MCF 10A (cell line): ENCODE measurements at regions not wholly inside any gene's neighbourhood (a gene's known extent, or its start where the extent isn't known, plus 50 kb on each side); places are given as distances from the start of the nearest gene placed in this dataset.

Experiments used
- BruUV-seq: library from RNA; stranded (reverse); fragments of 400-500 nt; replicated peaks from 2 replicates; lab custom pipeline; 2021; lab: Mats Ljungman, UMichigan
- CTCF ChIA-PET: fragments of 300-600 bp; sonication (Branson Sonifier 250); formaldehyde crosslinking; extraction: SDS; loops from one replicate; lab custom pipeline; 2021; ENCODE audit warnings: antibody characterized with exemption, inconsistent platforms; lab: Yijun Ruan, JAX
- POLR2A ChIA-PET: fragments of 300-600, 350-650 bp; sonication (Branson Sonifier 250); formaldehyde crosslinking; extraction: SDS; loops from one replicate; lab custom pipeline; 2020; ENCODE audit warnings: antibody characterized with exemption, inconsistent platforms; lab: Yijun Ruan, JAX
- DNase-seq: peaks from one replicate; pipeline ENCODE4 v3.0.0-alpha.2; 2018; ENCODE audit not compliant: unreplicated experiment
- H3K27ac Mint-ChIP-seq: one replicate; pipeline ENCODE4 v1.8.0; 2022; ENCODE audit warnings: mild to moderate bottlenecking, low read depth, mixed read lengths; ENCODE audit not compliant: unreplicated experiment
- H3K27me3 Mint-ChIP-seq: one replicate; pipeline ENCODE4 v1.8.0; 2022; ENCODE audit warnings: mixed read lengths; ENCODE audit not compliant: insufficient read depth, unreplicated experiment
- H3K36me3 Mint-ChIP-seq: one replicate; pipeline ENCODE4 v1.8.0; 2022; ENCODE audit warnings: mild to moderate bottlenecking, moderate library complexity, mixed read lengths; ENCODE audit not compliant: insufficient read depth, unreplicated experiment
- H3K4me1 Mint-ChIP-seq: one replicate; pipeline ENCODE4 v1.8.0; 2022; ENCODE audit warnings: mixed read lengths; ENCODE audit not compliant: insufficient read depth, unreplicated experiment
- H3K4me3 Mint-ChIP-seq: one replicate; pipeline ENCODE4 v1.8.0; 2022; ENCODE audit warnings: mild to moderate bottlenecking, moderate library complexity, mixed read lengths; ENCODE audit not compliant: unreplicated experiment
- H3K9me3 Mint-ChIP-seq: one replicate; pipeline ENCODE4 v1.8.0; 2022; ENCODE audit warnings: mixed read lengths; ENCODE audit not compliant: unreplicated experiment
- CTCF ChIP-seq: fragments of 200-600 bp; IDR thresholded peaks from one replicate; pipeline ENCODE4 v1.8.0; 2022; ENCODE audit warnings: antibody characterized with exemption, mild to moderate bottlenecking; ENCODE audit not compliant: unreplicated experiment
- intact Hi-C: fragments of 100-400 bp; cut with micrococcal nuclease; formaldehyde crosslinking; loops from 2 replicates; pipeline ENCODE4 v1.14.1; 2022

GRCh38 chr22:47398921-47399790 is 636.7 kb downstream of the TBC1D22A start:
- Mint-ChIP-seq H3K36me3 (no peaks in the 10 kb centered on the region), H3K27me3 (no peaks in the 10 kb centered on the region), H3K4me3 (no peak overlapping the region), H3K27ac (no peak overlapping the region), H3K9me3 (no peaks in the 10 kb centered on the region), H3K4me1 (no peaks in the 10 kb centered on the region)
- intact Hi-C loops, result no loop called here
- no peak for DNase-seq
- no TSS peak for BruUV-seq
- no peak for TF ChIP-seq CTCF
- ChIA-PET CTCF (no interaction called here), POLR2A (no interaction called here)

- CTCF ChIA-PET, result no interaction called here
- H3K27ac Mint-ChIP-seq, result no peak overlapping the region
- no peak overlapping the region for H3K4me3 Mint-ChIP-seq
- no peaks in the 10 kb centered on the region for H3K36me3 Mint-ChIP-seq
- intact Hi-C loops, result no loop called here
- no peak for DNase-seq
- POLR2A ChIA-PET, result no interaction called here
- no TSS peak for BruUV-seq
- no peaks in the 10 kb centered on the region for H3K9me3 Mint-ChIP-seq
- no peaks in the 10 kb centered on the region for H3K4me1 Mint-ChIP-seq
- no peaks in the 10 kb centered on the region for H3K27me3 Mint-ChIP-seq
- TF ChIP-seq CTCF, result no peak
Observed at GRCh38 chr22:47398491-47398890, 636.0 kb downstream of the TBC1D22A start.

- Mint-ChIP-seq H3K27ac (no peak overlapping the region), H3K9me3 (no peaks in the 10 kb centered on the region), H3K4me3 (no peak overlapping the region), H3K36me3 (no peaks in the 10 kb centered on the region), H3K4me1 (no peaks in the 10 kb centered on the region), H3K27me3 (no peaks in the 10 kb centered on the region)
- CTCF ChIA-PET, result interaction anchor here (0.7 kb wide), 1 partner anchor 12 kb away, joined by 3 read pairs; no protein-coding TSS in a partner anchor
- intact Hi-C loops, result no loop called here
- DNase-seq, result no peak
- POLR2A ChIA-PET, result no interaction called here
- no peak for TF ChIP-seq CTCF
- no TSS peak for BruUV-seq
Observed at GRCh38 chr22:47397673-47398072, 635.2 kb downstream of the TBC1D22A start.

- Mint-ChIP-seq H3K27ac (no peak overlapping the region), H3K27me3 (no peaks in the 10 kb centered on the region), H3K36me3 (no peaks in the 10 kb centered on the region), H3K4me1 (no peaks in the 10 kb centered on the region), H3K9me3 (no peaks in the 10 kb centered on the region), H3K4me3 (no peak overlapping the region)
- no peak for DNase-seq
- BruUV-seq, result no TSS peak
- intact Hi-C loops, result no loop called here
- CTCF ChIA-PET, result interaction anchor here (0.6 kb wide), 1 partner anchor 236 kb away, joined by 4 read pairs; no protein-coding TSS in a partner anchor
- POLR2A ChIA-PET, result no interaction called here
- no peak for TF ChIP-seq CTCF
Observed at GRCh38 chr22:47396515-47396914, 634.1 kb downstream of the TBC1D22A start.
